ENCODE measurements at regions not wholly inside any gene's neighbourhood (a gene's known extent, or its start where the extent isn't known, plus 50 kb on each side); places are given as distances from the start of the nearest gene placed in this dataset.

- no peak for TF ChIP-seq CTCF (IDR thresholded peaks at IDR 0.05)
- TF ChIP-seq POLR2AphosphoS5 (IDR thresholded peaks at IDR 0.05) = no peak
- no peak for TF ChIP-seq POLR2A (IDR thresholded peaks at IDR 0.05)
Observed at GRCh38 chr6:164216839-164217238, 802.3 kb downstream of the QKI start.
